Activated naive CD4-positive, alpha-beta T cell treated with anti-CD3 and anti-CD28 coated beads, Interleukin-2, amount 10 ng/mL, durations not matched to agents 7 days and 5 days (primary cell): ENCODE measurements at regions not wholly inside any gene's neighbourhood (a gene's known extent, or its start where the extent isn't known, plus 50 kb on each side); places are given as distances from the start of the nearest gene placed in this dataset.
A peak's percentile ranks its signal among the peaks of the same experiment; 100 is the strongest.

Experiments used
- CTCF ChIA-PET: fragments of 350-600 bp; sonication (Branson Sonifier 250); formaldehyde crosslinking; loops from one replicate; lab custom pipeline; 2021; ENCODE audit warnings: antibody characterized with exemption; lab: Charles Lee
- DNase-seq: peaks from one replicate; pipeline ENCODE4 v3.0.0-alpha.2; 2020
- H3K27ac Mint-ChIP-seq: one replicate; pipeline ENCODE4 v1.8.0; 2021; ENCODE audit warnings: mild to moderate bottlenecking, moderate library complexity, mixed read lengths
- H3K27me3 Mint-ChIP-seq: one replicate; pipeline ENCODE4 v1.8.0; 2021; ENCODE audit warnings: mild to moderate bottlenecking, mixed read lengths
- H3K36me3 Mint-ChIP-seq: one replicate; pipeline ENCODE4 v1.8.0; 2021; ENCODE audit warnings: mixed read lengths
- H3K4me1 Mint-ChIP-seq: one replicate; pipeline ENCODE4 v1.8.0; 2021; ENCODE audit warnings: mixed read lengths
- H3K4me3 Mint-ChIP-seq: one replicate; pipeline ENCODE4 v1.8.0; 2021; ENCODE audit warnings: mild to moderate bottlenecking, moderate library complexity, mixed read lengths
- H3K9me3 Mint-ChIP-seq: one replicate; pipeline ENCODE4 v1.8.0; 2021; ENCODE audit warnings: mixed read lengths

GRCh38 chr17:34154961-34155730 is 99.9 kb upstream of the CCL2 start:
- peaks cover 8% of the 10 kb centered on the region for H3K4me1 Mint-ChIP-seq
- DNase-seq: peak; percentile 35
- H3K27me3 Mint-ChIP-seq: peaks cover 57% of the 10 kb centered on the region
- H3K4me3 Mint-ChIP-seq: no peak overlapping the region
- H3K27ac Mint-ChIP-seq: no peak overlapping the region
- CTCF ChIA-PET: interaction anchor here (0.8 to 2.4 kb wide), 3 partner anchors 9 to 228 kb away, joined by 3 to 13 read pairs (median 7); no protein-coding TSS in a partner anchor
- no peaks in the 10 kb centered on the region for H3K36me3 Mint-ChIP-seq
- H3K9me3 Mint-ChIP-seq: no peaks in the 10 kb centered on the region

- Mint-ChIP-seq H3K27ac (no peak overlapping the region), H3K4me3 (no peak overlapping the region), H3K4me1 (peaks cover 8% of the 10 kb centered on the region), H3K36me3 (no peaks in the 10 kb centered on the region), H3K27me3 (peaks cover 57% of the 10 kb centered on the region), H3K9me3 (no peaks in the 10 kb centered on the region)
- no peak for DNase-seq
- CTCF ChIA-PET: interaction anchor here (1.1 to 2.4 kb wide), 3 partner anchors 10 to 15 kb away, joined by 4 to 13 read pairs (median 7); no protein-coding TSS in a partner anchor
Observed at GRCh38 chr17:34155947-34156346, 99.1 kb upstream of the CCL2 start.

DNA sequence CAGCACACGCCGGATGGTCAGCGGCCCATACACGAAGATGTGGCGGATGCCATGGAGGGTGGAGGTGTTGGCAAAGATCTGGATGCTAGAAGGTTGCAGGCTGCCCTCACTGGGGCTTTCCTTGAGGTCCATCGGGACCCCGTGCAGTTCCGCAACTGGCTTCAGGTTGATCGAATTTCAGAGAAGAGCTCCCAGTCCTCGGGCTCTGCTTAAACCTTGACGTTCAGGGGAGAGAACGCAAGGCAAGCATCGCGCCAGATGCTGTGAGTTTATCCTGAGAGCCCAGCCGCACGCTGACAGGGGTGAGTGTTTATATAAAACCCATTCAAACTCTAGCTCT is 98.7 kb upstream of the CCL2 start:
- Mint-ChIP-seq H3K4me1 (peaks cover 8% of the 10 kb centered on the region), H3K27me3 (peaks cover 57% of the 10 kb centered on the region), H3K27ac (no peak overlapping the region), H3K4me3 (no peak overlapping the region), H3K36me3 (no peaks in the 10 kb centered on the region), H3K9me3 (no peaks in the 10 kb centered on the region)
- DNase-seq: no peak
- CTCF ChIA-PET: interaction anchor here (1.1 to 2.4 kb wide), 3 partner anchors 10 to 15 kb away, joined by 4 to 13 read pairs (median 7); no protein-coding TSS in a partner anchor

DNA sequence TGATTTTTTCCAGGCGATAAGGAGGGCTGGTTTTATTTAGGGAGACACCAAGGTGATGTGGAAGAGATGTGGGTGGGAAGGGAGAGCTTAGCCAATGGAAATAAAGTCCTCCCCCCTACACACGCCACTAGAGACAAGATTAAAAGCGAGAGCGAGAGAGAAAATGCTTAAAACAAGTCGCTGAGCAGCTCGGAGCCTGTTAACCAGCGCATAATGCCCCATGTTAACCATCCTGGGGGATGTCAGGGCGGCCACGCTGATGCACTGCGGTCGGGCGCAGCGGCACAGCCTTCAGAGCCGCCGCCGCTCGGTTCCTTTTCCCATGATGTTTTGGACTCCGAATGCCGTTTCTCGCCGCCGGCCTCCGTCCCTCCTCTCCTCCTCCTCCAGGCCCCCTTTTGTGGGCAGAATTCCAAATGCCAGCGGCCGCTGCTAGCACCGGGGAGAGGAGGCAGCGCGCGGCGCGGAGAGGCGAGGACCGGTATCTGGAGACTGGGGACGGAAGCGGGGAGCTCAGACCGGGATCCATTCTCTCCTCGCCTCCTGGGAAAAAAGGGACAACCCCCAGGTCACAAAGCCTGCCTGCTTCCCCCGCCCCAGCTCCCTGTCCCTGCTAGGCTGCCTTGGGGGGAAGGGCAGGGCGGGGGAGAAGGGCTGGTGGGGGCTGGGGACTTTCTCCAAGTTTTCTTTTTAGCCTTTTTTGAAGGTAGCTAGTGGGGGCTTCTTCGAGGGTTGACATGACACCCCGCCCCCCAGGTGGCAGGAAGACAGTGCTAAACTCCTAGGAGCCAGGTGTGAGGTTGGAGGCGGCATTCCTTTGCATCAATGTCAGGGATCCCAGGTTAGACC is 98.1 kb upstream of the CCL2 start:
- no peak for DNase-seq
- Mint-ChIP-seq H3K27me3 (peaks cover 57% of the 10 kb centered on the region), H3K9me3 (no peaks in the 10 kb centered on the region), H3K4me1 (peaks cover 8% of the 10 kb centered on the region), H3K4me3 (no peak overlapping the region), H3K36me3 (no peaks in the 10 kb centered on the region), H3K27ac (no peak overlapping the region)
- CTCF ChIA-PET: interaction anchor here (1.1 to 2.4 kb wide), 2 partner anchors 9 to 11 kb away, joined by 4 to 13 read pairs; no protein-coding TSS in a partner anchor

- H3K27me3 Mint-ChIP-seq: peaks cover 34% of the 10 kb centered on the region
- CTCF ChIA-PET: interaction anchor here (1.1 to 1.5 kb wide), 3 partner anchors 10 to 200 kb away, joined by 3 to 8 read pairs (median 4); no protein-coding TSS in a partner anchor
- H3K36me3 Mint-ChIP-seq: no peaks in the 10 kb centered on the region
- DNase-seq: no peak
- no peak overlapping the region for H3K27ac Mint-ChIP-seq
- no peak overlapping the region for H3K4me3 Mint-ChIP-seq
- no peaks in the 10 kb centered on the region for H3K4me1 Mint-ChIP-seq
- no peaks in the 10 kb centered on the region for H3K9me3 Mint-ChIP-seq
Observed at GRCh38 chr17:34161690-34162089, 93.4 kb upstream of the CCL2 start.

DNA sequence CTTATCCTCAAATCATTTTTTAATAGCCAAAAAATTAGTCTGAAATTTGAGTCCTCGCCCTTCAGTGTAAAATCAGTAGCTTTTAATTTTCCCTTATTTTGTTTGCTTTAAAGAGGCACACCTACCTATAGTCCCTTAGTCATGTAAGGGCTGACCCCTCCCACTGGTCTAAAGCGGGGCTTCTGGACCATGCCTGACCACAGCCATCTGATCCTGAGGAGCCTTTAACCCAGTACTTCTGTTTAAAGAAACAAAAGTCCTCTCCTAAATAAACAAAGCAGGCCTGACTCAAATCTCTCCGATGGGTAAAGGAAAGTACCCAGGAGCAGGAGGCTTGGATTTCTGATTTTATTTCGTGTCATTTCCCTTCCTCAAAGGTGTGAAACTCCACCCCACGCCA is 92.0 kb upstream of the CCL2 start:
- Mint-ChIP-seq H3K4me1 (no peaks in the 10 kb centered on the region), H3K27me3 (peaks cover 20% of the 10 kb centered on the region), H3K9me3 (no peaks in the 10 kb centered on the region), H3K36me3 (no peaks in the 10 kb centered on the region), H3K4me3 (no peak overlapping the region), H3K27ac (no peak overlapping the region)
- CTCF ChIA-PET: no interaction called here
- DNase-seq: no peak

DNA sequence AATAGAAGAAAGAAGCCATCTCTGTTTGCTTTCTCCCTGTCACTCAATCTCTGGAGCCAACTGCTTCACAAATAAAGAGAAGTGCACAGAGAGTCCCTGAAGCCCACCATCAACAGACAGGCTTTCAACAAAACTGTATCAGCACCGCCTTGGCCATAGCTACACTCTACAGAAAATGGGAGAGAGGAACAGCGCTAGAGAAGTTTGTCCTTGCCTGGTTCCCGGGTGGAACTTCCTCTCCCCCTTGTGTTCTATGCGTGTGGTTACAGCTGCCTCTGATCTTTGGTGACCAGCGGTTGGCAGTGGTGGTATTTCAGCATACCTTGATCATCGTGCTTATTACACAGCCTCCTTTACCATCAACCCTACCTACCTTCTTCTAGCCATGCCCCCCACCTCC is 91.4 kb upstream of the CCL2 start:
- no peaks in the 10 kb centered on the region for H3K36me3 Mint-ChIP-seq
- CTCF ChIA-PET: interaction anchor here (0.7 kb wide), 1 partner anchor 17 kb away, joined by 3 read pairs; no protein-coding TSS in a partner anchor
- no peak overlapping the region for H3K4me3 Mint-ChIP-seq
- no peaks in the 10 kb centered on the region for H3K4me1 Mint-ChIP-seq
- H3K9me3 Mint-ChIP-seq: no peaks in the 10 kb centered on the region
- no peak for DNase-seq
- H3K27ac Mint-ChIP-seq: no peak overlapping the region
- peaks cover 15% of the 10 kb centered on the region for H3K27me3 Mint-ChIP-seq

DNA sequence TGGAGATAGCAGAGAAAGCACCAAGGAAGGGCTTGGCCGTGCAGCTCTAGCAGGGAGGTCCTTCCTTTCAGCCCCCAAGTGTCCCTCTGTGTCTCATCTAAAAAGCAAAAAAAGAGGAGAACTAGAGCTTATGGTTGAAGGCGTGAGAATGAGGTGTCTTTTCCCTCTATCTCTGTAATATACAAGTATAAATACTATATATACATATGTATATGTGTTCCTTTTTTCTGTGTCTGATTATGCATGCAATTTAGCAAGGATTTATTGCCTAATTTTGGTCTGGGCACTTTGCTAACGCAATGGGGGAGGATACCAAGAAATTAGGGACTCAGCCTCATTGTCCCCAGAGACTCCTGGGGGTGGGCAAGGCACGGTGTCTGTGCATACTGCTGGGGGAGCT is 90.2 kb upstream of the CCL2 start:
- Mint-ChIP-seq H3K36me3 (no peaks in the 10 kb centered on the region), H3K9me3 (no peaks in the 10 kb centered on the region), H3K4me1 (no peaks in the 10 kb centered on the region), H3K27ac (no peak overlapping the region), H3K27me3 (peaks cover 7% of the 10 kb centered on the region), H3K4me3 (no peak overlapping the region)
- DNase-seq: no peak
- CTCF ChIA-PET: interaction anchor here (3.3 kb wide), 1 partner anchor 197 kb away, joined by 17 read pairs; the partner anchor contains the start of gene CCL1

DNA sequence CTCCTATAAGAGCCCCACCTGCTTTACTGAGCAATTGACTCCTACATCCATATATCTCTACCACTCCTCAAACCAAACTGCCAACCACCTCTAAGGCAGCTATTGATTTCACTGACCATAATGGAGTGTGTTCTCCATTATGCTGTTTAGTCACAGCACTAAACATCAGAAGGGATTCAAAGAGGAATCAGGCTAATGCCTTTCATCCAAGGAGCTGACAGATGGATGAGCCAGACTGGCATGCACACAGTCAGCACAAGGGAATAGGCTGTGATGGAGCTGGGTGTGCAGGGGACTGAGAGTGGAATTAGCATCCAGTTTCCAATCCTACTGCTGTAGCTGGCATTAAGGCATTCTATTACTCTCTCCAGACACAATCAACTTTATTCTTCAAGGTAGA is 88.7 kb upstream of the CCL2 start:
- CTCF ChIA-PET: interaction anchor here (1.2 to 3.3 kb wide), 3 partner anchors 10 to 195 kb away, joined by 4 to 17 read pairs (median 4); partner anchors contain the start of gene CCL1
- DNase-seq: no peak
- no peaks in the 10 kb centered on the region for H3K9me3 Mint-ChIP-seq
- H3K27me3 Mint-ChIP-seq: peaks cover 10% of the 10 kb centered on the region
- H3K27ac Mint-ChIP-seq: no peak overlapping the region
- H3K36me3 Mint-ChIP-seq: no peaks in the 10 kb centered on the region
- H3K4me1 Mint-ChIP-seq: no peaks in the 10 kb centered on the region
- H3K4me3 Mint-ChIP-seq: no peak overlapping the region

DNA sequence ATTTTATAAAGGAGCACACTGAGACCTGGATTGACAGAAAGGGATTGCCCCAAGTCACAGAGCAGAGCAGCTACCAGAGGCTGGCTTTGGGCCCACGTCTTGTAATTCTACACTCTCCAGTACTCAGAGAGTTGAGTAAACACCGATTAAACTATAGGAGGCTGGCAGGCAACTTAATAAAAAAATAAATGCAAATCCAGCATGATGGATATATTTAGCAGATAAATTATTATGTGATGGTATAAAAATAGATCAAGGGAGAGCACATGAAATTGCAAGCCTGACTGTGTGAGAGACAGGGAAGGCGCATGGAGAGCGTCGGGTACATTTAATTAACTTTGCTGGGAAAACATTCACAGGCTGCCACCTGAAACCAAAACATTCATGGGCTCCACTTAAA is 87.7 kb upstream of the CCL2 start:
- Mint-ChIP-seq H3K9me3 (no peaks in the 10 kb centered on the region), H3K4me3 (no peak overlapping the region), H3K36me3 (no peaks in the 10 kb centered on the region), H3K27me3 (peaks cover 11% of the 10 kb centered on the region), H3K4me1 (no peaks in the 10 kb centered on the region), H3K27ac (no peak overlapping the region)
- DNase-seq: no peak
- CTCF ChIA-PET: interaction anchor here (3.3 kb wide), 1 partner anchor 194 kb away, joined by 17 read pairs; the partner anchor contains the start of gene CCL1

GRCh38 chr17:34168989-34169388 is 86.1 kb upstream of the CCL2 start:
- DNase-seq: no peak
- Mint-ChIP-seq H3K27ac (no peak overlapping the region), H3K9me3 (no peaks in the 10 kb centered on the region), H3K36me3 (no peaks in the 10 kb centered on the region), H3K27me3 (peaks cover 11% of the 10 kb centered on the region), H3K4me1 (no peaks in the 10 kb centered on the region), H3K4me3 (no peak overlapping the region)
- CTCF ChIA-PET: interaction anchor here (1.2 to 5.9 kb wide), 2 partner anchors 21 to 192 kb away, joined by 3 to 52 read pairs; partner anchors contain the start of gene CCL1

- Mint-ChIP-seq H3K4me1 (no peaks in the 10 kb centered on the region), H3K36me3 (no peaks in the 10 kb centered on the region), H3K27me3 (peaks cover 11% of the 10 kb centered on the region), H3K4me3 (no peak overlapping the region), H3K9me3 (no peaks in the 10 kb centered on the region), H3K27ac (no peak overlapping the region)
- CTCF ChIA-PET: interaction anchor here (0.6 to 5.9 kb wide), 2 partner anchors 192 to 490 kb away, joined by 3 to 52 read pairs; partner anchors contain the start of gene CCL1
- DNase-seq: no peak
Observed at GRCh38 chr17:34169496-34169895, 85.6 kb upstream of the CCL2 start.

DNA sequence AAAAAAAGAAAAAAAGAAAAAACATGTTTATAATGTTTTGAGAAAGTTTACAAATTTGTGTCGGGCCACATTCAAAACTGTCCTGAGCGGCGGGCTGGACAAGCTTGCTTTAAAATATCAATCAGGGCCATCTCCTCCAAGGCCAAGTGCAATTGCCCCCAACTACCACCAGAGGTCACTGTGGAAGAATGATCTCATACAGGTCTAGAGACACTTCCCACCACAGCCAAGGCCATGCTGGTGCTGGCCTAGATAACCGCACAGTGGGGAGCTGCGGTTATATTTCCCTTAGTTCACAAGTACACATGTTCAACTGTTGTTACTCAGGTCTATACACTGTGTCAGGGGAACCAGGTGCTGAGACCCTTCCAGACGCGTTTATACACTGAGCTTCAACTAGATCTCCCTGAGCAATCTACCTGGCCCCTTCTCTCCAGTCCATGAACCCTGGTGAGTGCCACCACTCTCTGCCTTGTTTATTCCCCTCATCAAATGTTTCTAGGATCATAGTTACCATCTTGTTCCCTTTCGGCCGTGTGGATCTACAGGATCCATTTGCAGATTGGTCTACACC is 83.8 kb upstream of the CCL2 start:
- peak; percentile 69 for DNase-seq
- H3K27ac Mint-ChIP-seq: no peak overlapping the region
- no peaks in the 10 kb centered on the region for H3K9me3 Mint-ChIP-seq
- H3K27me3 Mint-ChIP-seq: peaks cover 4% of the 10 kb centered on the region
- no peak overlapping the region for H3K4me3 Mint-ChIP-seq
- no peaks in the 10 kb centered on the region for H3K36me3 Mint-ChIP-seq
- CTCF ChIA-PET: interaction anchor here (0.7 to 5.9 kb wide), 19 partner anchors 9 to 392 kb away, joined by 3 to 52 read pairs (median 3); partner anchors contain the start of gene CCL1
- no peaks in the 10 kb centered on the region for H3K4me1 Mint-ChIP-seq
